Activated CD4-positive, alpha-beta T cell treated with anti-CD3 and anti-CD28 coated beads, Interleukin-2, amount 50 U/mL, for 24 hours (primary cell): ENCODE measurements at regions not wholly inside any gene's neighbourhood (a gene's known extent, or its start where the extent isn't known, plus 50 kb on each side); places are given as distances from the start of the nearest gene placed in this dataset.

ENCODE experiments used
- DNase-seq, 2 donors: peaks; one replicate each; pipeline ENCODE4 v3.0.0-alpha.2; 2020; ENCODE audit warnings: low read depth in 1 of 2, low spot score in 1 of 2

- DNase-seq = no peak
These were observed 78.2 kb upstream of the UMPS start for GRCh38 chr3:124652009-124652408.

GRCh38 chr3:124653071-124653796 is 77.0 kb upstream of the UMPS start:
- no peak for DNase-seq

GRCh38 chr3:124653797-124654469 is 76.3 kb upstream of the UMPS start:
- no peak for DNase-seq

GRCh38 chr3:124654470-124654845 is 75.8 kb upstream of the UMPS start:
- no peak for DNase-seq

GRCh38 chr3:124656531-124656930 is 73.7 kb upstream of the UMPS start:
- no peak for DNase-seq

- no peak for DNase-seq
These were observed 73.1 kb upstream of the UMPS start for GRCh38 chr3:124657138-124657537.

- no peak for DNase-seq
These were observed 72.0 kb upstream of the UMPS start for GRCh38 chr3:124658270-124658669.

- DNase-seq = no peak
These were observed 71.1 kb upstream of the UMPS start for GRCh38 chr3:124659175-124659574.

GRCh38 chr3:124660599-124660998 is 69.7 kb upstream of the UMPS start:
- no peak for DNase-seq

GRCh38 chr3:124663690-124664089 is 66.6 kb upstream of the UMPS start:
- no peak for DNase-seq

GRCh38 chr3:124664804-124665203 is 65.4 kb upstream of the UMPS start:
- DNase-seq = no peak

GRCh38 chr3:124666067-124666466 is 64.2 kb upstream of the UMPS start:
- DNase-seq = no peak

- DNase-seq = no peak
These were observed 60.8 kb upstream of the UMPS start for GRCh38 chr3:124669470-124669869.

GRCh38 chr3:124671106-124671505 is 59.1 kb upstream of the UMPS start:
- DNase-seq = no peak

- no peak for DNase-seq
These were observed 55.9 kb upstream of the UMPS start for GRCh38 chr3:124674336-124674735.

- DNase-seq = no peak
These were observed 54.0 kb upstream of the UMPS start for GRCh38 chr3:124676236-124676635.

GRCh38 chr3:124679048-124679638 is 51.1 kb upstream of the UMPS start:
- no peak for DNase-seq
